ENCODE measurements at regions not wholly inside any gene's neighbourhood (a gene's known extent, or its start where the extent isn't known, plus 50 kb on each side); places are given as distances from the start of the nearest gene placed in this dataset.

- DNase-seq (ENCODE audit: low read depth): no peak
Measured at GRCh38 chr13:29955137-29955650, 104.8 kb upstream of the UBL3 start.

GRCh38 chr13:29954082-29955028, 103.9 kb upstream of the UBL3 start:
- no peak for DNase-seq (ENCODE audit: low read depth)

- DNase-seq (ENCODE audit: low read depth): no peak
Measured at GRCh38 chr13:29953542-29953941, 103.1 kb upstream of the UBL3 start.

DNA sequence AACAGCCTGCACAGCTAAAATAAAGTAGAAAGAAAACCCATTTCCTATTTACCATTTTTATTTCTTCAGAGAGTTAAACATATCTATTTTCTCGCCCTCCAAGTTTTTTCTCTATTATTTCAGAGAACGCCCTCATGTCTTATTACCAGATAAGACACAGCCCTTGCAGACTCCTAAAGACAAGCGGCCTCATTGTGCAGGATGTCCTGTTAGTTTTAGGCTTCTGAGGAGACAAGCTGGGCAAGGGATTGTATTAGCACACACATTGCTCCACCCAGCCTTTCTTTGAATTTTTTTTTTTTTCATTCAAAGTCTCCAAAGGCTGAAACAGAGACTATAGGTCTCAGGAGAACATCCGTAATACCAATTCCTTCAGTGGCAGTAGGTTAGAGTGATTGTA, 101.8 kb upstream of the UBL3 start:
- DNase-seq (ENCODE audit: low read depth): no peak

GRCh38 chr13:29948791-29949190, 98.4 kb upstream of the UBL3 start:
- DNase-seq (ENCODE audit: low read depth): no peak

DNA sequence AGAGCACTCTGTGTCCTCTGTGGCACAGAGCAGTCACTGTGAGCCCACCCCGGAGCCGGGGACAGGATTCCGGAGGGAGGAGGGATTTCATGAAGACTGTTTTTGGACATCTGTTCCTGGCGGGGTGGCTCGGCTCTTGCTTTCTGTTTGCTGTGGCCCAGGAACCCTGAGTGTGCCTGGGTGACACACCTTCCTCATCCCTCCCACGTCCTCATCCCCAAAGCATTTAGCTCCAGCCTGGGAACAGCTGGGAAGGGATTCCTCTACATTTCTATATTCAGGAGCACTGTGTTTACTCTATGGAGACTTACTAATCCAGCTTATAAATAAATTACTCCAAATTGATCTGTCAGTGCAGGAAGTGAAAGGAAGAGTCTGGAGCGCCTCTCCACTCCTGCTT, 97.8 kb upstream of the UBL3 start:
- DNase-seq (ENCODE audit: low read depth): no peak

GRCh38 chr13:29947839-29948238, 97.4 kb upstream of the UBL3 start:
- DNase-seq (ENCODE audit: low read depth): no peak

- no peak for DNase-seq (ENCODE audit: low read depth)
Measured at GRCh38 chr13:29946093-29946492, 95.7 kb upstream of the UBL3 start.

DNA sequence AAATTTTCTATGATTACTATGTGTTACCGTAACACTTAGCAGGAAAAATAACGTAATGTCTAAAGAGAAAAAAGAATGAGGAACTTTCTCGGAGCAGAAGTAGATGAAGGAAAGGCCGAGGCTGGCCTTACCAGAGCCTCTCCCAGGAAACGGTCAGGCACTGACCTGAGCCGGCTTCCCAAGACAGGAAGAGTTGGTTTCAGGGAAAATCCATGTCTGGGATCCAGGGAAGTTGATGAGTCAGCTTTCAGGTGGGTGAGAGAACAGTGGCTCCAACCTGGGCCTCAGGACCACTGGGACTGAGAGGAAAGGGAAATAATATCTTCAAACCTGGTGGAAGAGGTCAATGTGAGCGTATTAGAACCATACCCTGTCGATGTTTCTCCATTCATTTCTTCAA, 93.3 kb upstream of the UBL3 start:
- DNase-seq (ENCODE audit: low read depth): no peak

DNA sequence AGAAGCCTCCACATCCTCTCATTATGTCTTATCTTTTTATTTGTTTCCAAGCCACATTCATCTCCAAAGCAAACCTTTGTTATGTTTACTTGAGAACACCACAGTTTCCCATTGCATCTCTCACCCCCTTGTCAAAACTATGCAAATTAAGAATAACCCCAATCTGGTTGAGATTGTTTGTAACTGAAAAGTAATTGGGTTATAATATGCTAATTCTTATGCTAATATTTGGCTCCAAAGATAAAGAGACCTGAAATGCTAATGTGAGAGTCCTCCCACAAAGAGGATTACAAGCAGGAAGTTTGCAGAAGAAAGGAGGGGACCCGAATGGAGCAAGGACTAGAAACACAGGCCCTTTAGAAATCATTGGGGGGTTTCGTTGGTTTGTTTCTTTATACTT, 92.9 kb upstream of the UBL3 start:
- DNase-seq (ENCODE audit: low read depth): no peak

- no peak for DNase-seq (ENCODE audit: low read depth)
Measured at GRCh38 chr13:29940715-29941114, 90.3 kb upstream of the UBL3 start.

DNA sequence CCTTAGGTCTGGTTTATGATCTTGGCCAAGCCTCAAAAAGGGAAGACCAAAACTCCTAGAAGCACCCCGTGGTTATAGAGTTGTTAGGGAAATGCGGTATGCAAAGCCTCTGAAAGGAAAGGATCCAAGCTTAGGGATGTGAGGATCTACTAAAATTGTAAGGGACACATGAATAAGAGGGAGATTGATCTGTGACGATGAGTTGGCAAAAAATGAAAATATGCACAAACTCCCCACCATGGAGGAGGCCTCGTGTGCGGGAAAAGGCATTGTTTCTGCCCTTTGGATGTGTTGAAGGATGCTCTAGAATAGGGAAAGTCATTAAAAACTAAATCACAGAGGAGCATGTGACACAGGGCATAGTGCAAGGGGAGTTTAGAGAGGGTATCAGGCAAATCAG, 88.7 kb upstream of the UBL3 start:
- DNase-seq (ENCODE audit: low read depth): no peak

- no peak for DNase-seq (ENCODE audit: low read depth)
Measured at GRCh38 chr13:29937841-29938240, 87.4 kb upstream of the UBL3 start.

- DNase-seq (ENCODE audit: low read depth): no peak
Measured at GRCh38 chr13:29937379-29937778, 87.0 kb upstream of the UBL3 start.

DNA sequence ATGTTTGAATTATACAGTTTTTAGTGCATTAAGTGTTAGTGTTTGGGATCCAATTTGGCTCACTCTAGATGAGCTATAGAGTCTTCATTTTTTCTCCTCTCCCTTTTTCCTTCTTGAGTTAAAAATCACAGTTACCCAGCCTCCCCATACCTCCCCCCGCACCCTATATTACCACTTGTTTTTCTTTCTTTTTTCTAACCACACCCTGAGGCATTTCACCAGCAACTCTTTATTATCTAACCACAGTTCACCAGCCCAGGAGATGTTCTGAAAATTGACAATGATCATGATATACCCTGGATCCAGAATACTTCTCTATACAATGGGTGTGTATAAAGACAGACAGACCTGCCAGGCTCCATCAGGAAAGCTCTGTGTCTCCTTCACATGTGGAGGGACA, 86.5 kb upstream of the UBL3 start:
- no peak for DNase-seq (ENCODE audit: low read depth)

DNA sequence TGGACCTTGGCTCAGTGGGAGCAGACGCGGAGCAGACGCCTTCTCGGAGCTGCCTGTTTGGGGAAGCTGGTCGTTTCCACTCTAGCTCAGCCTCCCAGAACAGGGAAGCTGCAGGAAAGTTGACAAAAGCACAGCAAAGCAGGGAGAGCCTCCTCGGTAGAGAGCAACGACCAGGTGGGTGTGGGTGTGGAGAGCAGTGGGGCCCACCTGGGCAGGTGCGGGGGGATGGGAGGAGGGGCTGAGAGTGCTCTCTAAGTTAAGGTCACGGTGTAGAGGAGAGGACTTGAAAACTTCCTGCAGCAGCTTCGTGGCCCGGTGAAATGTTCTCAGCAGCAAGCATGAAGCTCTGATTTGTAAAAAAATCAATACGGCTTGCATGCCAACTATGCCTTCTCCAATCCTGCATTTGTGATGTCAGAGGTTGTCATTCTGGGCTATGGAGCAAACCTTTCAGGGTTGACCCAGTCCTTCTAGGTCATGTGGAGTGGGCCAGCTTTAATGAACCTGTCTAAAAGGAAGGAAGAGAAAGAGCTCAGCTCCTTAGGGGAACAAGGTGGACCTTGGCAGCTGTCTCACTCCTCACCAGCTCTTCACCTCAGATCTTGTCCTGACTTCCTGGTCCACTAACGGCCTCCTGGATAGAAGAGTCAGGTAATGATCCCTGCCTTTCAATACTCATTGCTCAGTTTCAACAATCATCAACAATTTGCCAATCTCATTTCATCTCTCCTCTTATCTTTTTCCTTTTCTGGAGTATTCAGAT, 85.8 kb upstream of the UBL3 start:
- DNase-seq (ENCODE audit: low read depth): no peak

DNA sequence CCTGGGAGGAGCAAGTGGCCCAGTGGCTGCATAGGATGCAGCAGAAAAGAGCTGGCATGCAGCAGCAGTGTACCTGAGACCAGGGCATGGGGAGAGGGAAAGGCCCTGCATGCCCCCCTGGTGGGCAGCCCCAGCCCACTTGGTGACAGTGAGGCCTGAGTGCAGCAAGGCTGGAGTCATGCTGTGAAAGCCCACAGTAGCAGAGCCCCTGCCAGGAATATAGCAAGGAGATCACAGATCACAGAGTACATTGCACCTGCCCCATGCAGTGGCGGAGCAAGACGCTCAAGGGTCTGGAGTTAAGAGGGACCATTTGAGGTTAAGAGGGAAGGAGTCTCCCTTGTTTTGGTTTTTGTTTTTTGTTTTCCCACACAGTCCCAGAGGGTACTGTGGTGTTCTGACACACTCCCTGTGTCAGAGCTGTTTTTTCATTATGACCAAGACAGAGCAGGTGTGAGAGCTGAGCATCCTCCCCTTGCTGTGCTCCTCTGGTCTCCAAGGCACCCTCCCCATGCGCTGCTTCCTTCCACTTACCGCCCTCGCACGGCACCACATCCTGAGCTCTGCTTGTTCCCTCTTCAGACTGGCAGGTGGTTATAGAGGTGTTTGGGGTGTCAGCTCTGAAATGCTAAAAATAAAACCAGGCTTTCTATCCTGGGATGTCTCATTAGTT, 85.0 kb upstream of the UBL3 start:
- no peak for DNase-seq (ENCODE audit: low read depth)

GRCh38 chr13:29934531-29935308, 84.3 kb upstream of the UBL3 start:
- DNase-seq (ENCODE audit: low read depth): no peak

- DNase-seq (ENCODE audit: low read depth): no peak
Measured at GRCh38 chr13:29933401-29933800, 83.0 kb upstream of the UBL3 start.

DNA sequence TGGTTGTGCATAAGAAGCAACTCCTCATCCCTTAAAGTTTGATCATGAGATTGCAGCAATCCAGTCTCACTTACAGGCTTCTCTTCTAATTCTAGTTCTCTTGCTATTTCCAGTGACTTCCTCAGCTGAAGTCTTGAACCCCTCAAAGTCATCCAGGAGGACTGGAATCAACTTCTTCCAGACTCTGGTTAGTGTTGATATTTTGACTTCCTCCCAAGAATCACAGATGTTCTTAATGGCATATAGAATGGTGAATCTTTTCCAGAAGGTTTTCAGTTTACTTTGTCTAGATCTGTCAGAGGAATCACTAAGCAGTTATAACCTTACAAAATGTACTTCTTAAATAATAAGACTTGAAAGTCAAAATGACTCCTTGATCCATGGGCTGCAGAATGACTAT, 81.3 kb upstream of the UBL3 start:
- DNase-seq (ENCODE audit: low read depth): no peak

GRCh38 chr13:29929062-29929847, 78.8 kb upstream of the UBL3 start:
- DNase-seq (ENCODE audit: low read depth): no peak
